ENCODE measurements at regions not wholly inside any gene's neighbourhood (a gene's known extent, or its start where the extent isn't known, plus 50 kb on each side); places are given as distances from the start of the nearest gene placed in this dataset.

DNA sequence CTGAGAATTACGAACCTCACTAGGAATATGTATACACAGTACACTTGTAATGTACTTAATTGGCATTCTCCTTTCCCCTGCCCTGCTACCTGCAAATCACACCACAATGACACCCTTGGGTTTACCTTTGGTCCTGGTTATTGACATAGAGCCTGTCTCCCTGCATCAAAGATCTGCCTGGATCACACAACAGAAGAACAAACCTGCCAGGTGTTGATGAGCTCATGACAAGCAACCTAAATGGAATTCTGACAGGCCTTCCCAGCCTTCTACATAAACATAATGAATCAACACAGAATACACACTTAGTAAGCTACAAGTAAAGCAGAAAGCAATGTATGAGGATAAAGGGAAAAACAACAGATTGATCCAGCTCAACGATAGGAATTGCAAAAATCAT is 95.6 kb downstream of the HDGFL1 start:
- Histone ChIP-seq H3K56ac (ENCODE audit: insufficient read length, low read depth, low read length) (no peak overlapping the region), H3K27me3 (ENCODE audit: insufficient read depth, low read length) (no peaks in the 10 kb centered on the region), H3K4ac (ENCODE audit: low read depth, low read length) (no peak overlapping the region), H2BK20ac (ENCODE audit: low read depth, low read length, poor library complexity, severe bottlenecking) (no peak overlapping the region), H3T11ph (ENCODE audit: low read length) (no peak overlapping the region), H4K20me1 (ENCODE audit: control insufficient read depth, insufficient read depth, insufficient read length) (no peaks in the 10 kb centered on the region), H3K23me2 (ENCODE audit: insufficient read length, low read depth, low read length, poor library complexity, severe bottlenecking) (no peaks in the 10 kb centered on the region), H2BK5ac (ENCODE audit: insufficient read length, low read length) (no peak overlapping the region), H2AK5ac (ENCODE audit: insufficient read length, low read length) (no peak overlapping the region), H3K23ac (ENCODE audit: insufficient read length, low read depth, low read length) (no peak overlapping the region), H3K27ac (ENCODE audit: insufficient read length, low read depth, low read length) (no peak overlapping the region), H4K91ac (ENCODE audit: insufficient read length, low read depth, low read length) (no peak overlapping the region), H2BK12ac (ENCODE audit: insufficient read length, low read depth, low read length) (no peak overlapping the region), H4K5ac (ENCODE audit: insufficient read length, low read depth, low read length) (no peak overlapping the region), H3K9ac (ENCODE audit: extremely low read depth, insufficient read length, low read length) (no peak overlapping the region), H2BK120ac (ENCODE audit: low read depth, low read length, poor library complexity, severe bottlenecking) (no peak overlapping the region), H2BK15ac (ENCODE audit: low read depth, low read length) (no peak overlapping the region), H3K4me2 (ENCODE audit: insufficient read depth, insufficient read length, low read length) (no peak overlapping the region), H3K4me1 (ENCODE audit: insufficient read depth, low read length) (no peaks in the 10 kb centered on the region), H3K9me3 (ENCODE audit: control insufficient read depth, low read depth, low read length) (no peaks in the 10 kb centered on the region), H3K14ac (ENCODE audit: insufficient read depth, low read length) (no peak overlapping the region), H3K79me1 (ENCODE audit: insufficient read depth, low read depth, low read length, poor library complexity, severe bottlenecking) (no peaks in the 10 kb centered on the region), H3K18ac (ENCODE audit: insufficient read length, low read depth, low read length) (no peak overlapping the region), H3K79me2 (ENCODE audit: insufficient read depth, low read length) (no peaks in the 10 kb centered on the region), H2AFZ (ENCODE audit: low read length) (no peak overlapping the region), H4K8ac (replicated peaks; ENCODE audit: insufficient read length, low read depth, low read length) (no peak overlapping the region)
- DNase-seq = no peak
- H3K27ac Mint-ChIP-seq = peak overlapping the region in 1 of 3 experiments; percentile 18; a peak in 1 of 7 replicates
- H3K9me3 Mint-ChIP-seq = no peaks in the 10 kb centered on the region
- TF ChIP-seq, protein P1, sequence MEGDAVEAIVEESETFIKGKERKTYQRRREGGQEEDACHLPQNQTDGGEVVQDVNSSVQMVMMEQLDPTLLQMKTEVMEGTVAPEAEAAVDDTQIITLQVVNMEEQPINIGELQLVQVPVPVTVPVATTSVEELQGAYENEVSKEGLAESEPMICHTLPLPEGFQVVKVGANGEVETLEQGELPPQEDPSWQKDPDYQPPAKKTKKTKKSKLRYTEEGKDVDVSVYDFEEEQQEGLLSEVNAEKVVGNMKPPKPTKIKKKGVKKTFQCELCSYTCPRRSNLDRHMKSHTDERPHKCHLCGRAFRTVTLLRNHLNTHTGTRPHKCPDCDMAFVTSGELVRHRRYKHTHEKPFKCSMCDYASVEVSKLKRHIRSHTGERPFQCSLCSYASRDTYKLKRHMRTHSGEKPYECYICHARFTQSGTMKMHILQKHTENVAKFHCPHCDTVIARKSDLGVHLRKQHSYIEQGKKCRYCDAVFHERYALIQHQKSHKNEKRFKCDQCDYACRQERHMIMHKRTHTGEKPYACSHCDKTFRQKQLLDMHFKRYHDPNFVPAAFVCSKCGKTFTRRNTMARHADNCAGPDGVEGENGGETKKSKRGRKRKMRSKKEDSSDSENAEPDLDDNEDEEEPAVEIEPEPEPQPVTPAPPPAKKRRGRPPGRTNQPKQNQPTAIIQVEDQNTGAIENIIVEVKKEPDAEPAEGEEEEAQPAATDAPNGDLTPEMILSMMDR (conservative IDR thresholded peaks at IDR 0.05) = no peak
- no CpG with 5 or more reads among the region's 2 CpGs for WGBS (ENCODE audit: extremely low coverage, insufficient read length, low lambda C conversion rate)
- H3K4me3 Mint-ChIP-seq = no peak overlapping the region
- no peaks in the 10 kb centered on the region for H3K27me3 Mint-ChIP-seq (ENCODE audit: low read depth)
- no peaks in the 10 kb centered on the region for H3K36me3 Mint-ChIP-seq (ENCODE audit: insufficient read depth in 1 of 3, low read depth in 3 of 3)
- H3K4me1 Mint-ChIP-seq = no peaks in the 10 kb centered on the region
